Adrenal gland (tissue), 9 donors: ENCODE measurements at regions not wholly inside any gene's neighbourhood (a gene's known extent, or its start where the extent isn't known, plus 50 kb on each side); places are given as distances from the start of the nearest gene placed in this dataset.

Source experiments
- DNase-seq, 7 donors: peaks; one replicate each; pipeline ENCODE4 v3.0.0-alpha.2; 2019 to 2020
- H3K27ac ChIP-seq, 5 donors: fragments of 200-600 bp; sonication (generic) in 4 of 5; 1 replicate in 3 of 5; 2 replicates in 2 of 5; pipeline versions ENCODE4 v1.5.1 to v1.8.0; 2016 to 2020; ENCODE audit warnings: mild to moderate bottlenecking in 1 of 5
- H3K27me3 ChIP-seq: fragments of 200-600 bp; 2 replicates; pipeline ENCODE4 v1.8.0; 2021
- H3K36me3 ChIP-seq, 2 donors: fragments of 200-600 bp; replicated peaks in 1 of 2; 1 replicate in 1 of 2; 2 replicates in 1 of 2; pipeline versions ENCODE4 v1.5.1 to v1.8.0; 2018 to 2022
- H3K4me1 ChIP-seq, 2 donors: fragments of 200-600 bp; replicated peaks in 1 of 2; 1 replicate in 1 of 2; 2 replicates in 1 of 2; pipeline versions ENCODE4 v1.5.1 to v1.8.0; 2018 to 2021
- H3K4me3 ChIP-seq, 4 donors: fragments of 200-600 bp; sonication (generic) in 3 of 4; one replicate each; pipeline ENCODE4 v1.5.1; 2016 to 2018
- H3K9me3 ChIP-seq, 3 donors: fragments of 200-600 bp; sonication (generic) in 1 of 3; replicated peaks in 1 of 3; 1 replicate in 2 of 3; 2 replicates in 1 of 3; pipeline versions ENCODE4 v1.5.1 to v1.8.0; 2016 to 2021
- CTCF ChIP-seq, 6 experiments: fragments of 450-650 bp in 4 of 6; fragments of 200-600 bp in 2 of 6; sonication (generic) in 1 of 6; IDR thresholded peaks; 1 replicate in 5 of 6; 2 replicates in 1 of 6; pipeline versions ENCODE4 v1.5.1 to v1.8.0; 2016 to 2021; ENCODE audit warnings: antibody characterized with exemption in 6 of 6, mild to moderate bottlenecking in 2 of 6, moderate library complexity in 1 of 6
- POLR2A ChIP-seq, 2 donors: fragments of 450-650 bp; IDR thresholded peaks; one replicate each; pipeline ENCODE4 v1.6.1; 2017; ENCODE audit warnings: antibody characterized with exemption in 2 of 2, mild to moderate bottlenecking in 2 of 2, moderate library complexity in 1 of 2
- WGBS, 4 donors: extraction: QIAGEN DNeasy Blood & Tissue Kit in 2 of 4; methylation state at CpG; one replicate each; pipeline versions ENCODE4 v1.1.5 to v1.1.7; 2013 to 2017; 5-methylcytosine and 5-hydroxymethylcytosine counted together
- intact Hi-C, 2 donors: fragments of 100-400 bp; cut with DNase I; formaldehyde crosslinking; loops; one replicate each; pipeline versions ENCODE4 v1.14.1 to v1.15.0; 2022 to 2023
- donor health status: healthy with polysubstance abuse.
- donor health status: Bipolar disorder and iron deficiency.
- donor health status: DM: yes; HTN: yes; CAD: no.
- donor health status: DM: no; HTN: no; CAD: no.
- donor health status: DM: no; HTN: no; CAD: no.

GRCh38 chr5:148905541-148905940 lies 79.1 kb downstream of the ADRB2 start:
- no peaks in the 10 kb centered on the region for H3K4me1 ChIP-seq
- H3K27me3 ChIP-seq: no peaks in the 10 kb centered on the region
- H3K4me3 ChIP-seq: no peak overlapping the region
- 78 to 92% (median 86%) methylated on average over 1 of the region's 1 CpG for WGBS, 4 donors
- H3K27ac ChIP-seq: no peak overlapping the region
- H3K9me3 ChIP-seq: no peaks in the 10 kb centered on the region
- no peak for TF ChIP-seq CTCF (IDR thresholded peaks at IDR 0.05)
- no peak for TF ChIP-seq POLR2A (IDR thresholded peaks at IDR 0.05)
- peak in 1 of 7 donors; percentile 65 for DNase-seq
- intact Hi-C loops: no loop called here
- H3K36me3 ChIP-seq: no peaks in the 10 kb centered on the region

- Histone ChIP-seq H3K4me3 (no peak overlapping the region), H3K27ac (no peak overlapping the region), H3K9me3 (no peaks in the 10 kb centered on the region), H3K36me3 (no peaks in the 10 kb centered on the region), H3K4me1 (no peaks in the 10 kb centered on the region), H3K27me3 (no peaks in the 10 kb centered on the region)
- TF ChIP-seq POLR2A (IDR thresholded peaks at IDR 0.05) (no peak), CTCF (IDR thresholded peaks at IDR 0.05) (no peak)
- intact Hi-C loops: no loop called here
- 68 to 83% (median 73%) methylated on average over 3 of the region's 3 CpGs for WGBS, 4 donors
- no peak for DNase-seq
Observed at GRCh38 chr5:148906968-148907367, 80.6 kb downstream of the ADRB2 start.

GRCh38 chr5:148909040-148909439 lies 82.6 kb downstream of the ADRB2 start:
- no peak for TF ChIP-seq CTCF (IDR thresholded peaks at IDR 0.05)
- no peak for TF ChIP-seq POLR2A (IDR thresholded peaks at IDR 0.05)
- DNase-seq: no peak
- Histone ChIP-seq H3K4me3 (no peak overlapping the region), H3K9me3 (no peaks in the 10 kb centered on the region), H3K4me1 (no peaks in the 10 kb centered on the region), H3K27ac (no peak overlapping the region), H3K36me3 (no peaks in the 10 kb centered on the region), H3K27me3 (no peaks in the 10 kb centered on the region)
- intact Hi-C loops: no loop called here
- 52 to 74% (median 59%) methylated on average over 4 of the region's 4 CpGs for WGBS, 4 donors

- intact Hi-C loops: no loop called here
- Histone ChIP-seq H3K27ac (no peak overlapping the region), H3K36me3 (no peaks in the 10 kb centered on the region), H3K27me3 (no peaks in the 10 kb centered on the region), H3K9me3 (no peaks in the 10 kb centered on the region), H3K4me1 (no peaks in the 10 kb centered on the region), H3K4me3 (no peak overlapping the region)
- DNase-seq: no peak
- TF ChIP-seq POLR2A (IDR thresholded peaks at IDR 0.05) (no peak), CTCF (IDR thresholded peaks at IDR 0.05) (no peak)
- 81 to 96% (median 90%) methylated on average over 1 of the region's 1 CpG for WGBS, 4 donors
Observed at GRCh38 chr5:148909766-148910165, 83.4 kb downstream of the ADRB2 start.
